ENCODE measurements at regions not wholly inside any gene's neighbourhood (a gene's known extent, or its start where the extent isn't known, plus 50 kb on each side); places are given as distances from the start of the nearest gene placed in this dataset.

DNA sequence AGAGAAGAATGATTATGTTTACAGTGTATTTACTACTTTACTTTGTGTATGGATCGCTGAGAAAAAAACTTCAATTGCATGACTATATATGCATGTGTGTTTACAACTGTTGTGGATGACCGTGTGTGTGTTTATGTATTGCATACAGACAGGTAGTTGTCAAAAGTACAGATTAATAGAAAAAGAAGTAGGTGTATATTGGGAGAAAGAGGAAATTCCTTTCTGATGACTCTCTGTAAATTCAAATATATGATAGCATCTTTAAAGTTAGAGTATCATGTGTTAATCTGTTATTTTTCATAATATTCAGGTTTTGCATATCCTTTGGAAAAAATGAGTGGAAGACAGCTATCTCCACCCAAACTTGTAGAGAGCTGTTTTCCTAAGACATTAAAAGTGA lies 160.4 kb upstream of the AGR3 start:
- no peak for TF ChIP-seq CTCF (IDR thresholded peaks at IDR 0.05)
- no peak for TF ChIP-seq POLR2A (IDR thresholded peaks at IDR 0.05)
